Right ventricle myocardium inferior (tissue), 1 donor: ENCODE measurements at regions not wholly inside any gene's neighbourhood (a gene's known extent, or its start where the extent isn't known, plus 50 kb on each side); places are given as distances from the start of the nearest gene placed in this dataset.
A peak's percentile ranks its signal among the peaks of the same experiment; 100 is the strongest.
"Not testable (repeated sequence)": the region's sequence is repeated elsewhere in the genome, so short reads cannot be mapped to it uniquely, and the experiment has no call there.

ENCODE experiments used
- ATAC-seq: fragments of 200-7000 bp; cut with Tn5 transposase; one replicate; pipeline ENCODE4 v1.9.1; 2020; ENCODE audit warnings: mild to moderate bottlenecking, moderate library complexity
- DNase-seq: peaks from one replicate; pipeline ENCODE4 v3.0.0; 2021; ENCODE audit errors: missing footprints
- intact Hi-C: fragments of 100-400 bp; cut with DNase I; formaldehyde crosslinking; loops from one replicate; pipeline ENCODE4 v1.11.0; 2022
- donor health status: DM: no; HTN: yes; CAD: no; lungs with severe emphysema.

DNA sequence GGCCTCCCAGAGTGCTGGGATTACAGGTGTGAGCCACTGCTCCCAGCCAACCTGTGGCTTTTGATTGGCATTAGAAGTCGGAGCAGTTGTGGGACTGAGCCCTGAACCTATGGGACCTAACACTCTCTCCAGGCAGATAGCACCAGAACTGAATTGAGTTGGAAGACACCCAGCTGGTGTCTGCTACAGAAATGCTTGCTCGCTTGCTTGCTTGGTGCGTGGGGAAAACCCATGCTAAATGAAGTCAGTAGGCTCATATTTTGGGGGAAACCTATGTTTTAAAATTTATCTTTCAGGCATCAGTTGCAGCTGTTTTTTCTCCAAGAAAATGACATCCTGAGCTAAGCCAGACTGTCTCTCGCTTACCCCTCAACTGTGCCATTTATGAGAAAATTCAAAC lies 158.5 kb upstream of the RFC3 start:
- intact Hi-C loops: no loop called here
- ATAC-seq (no peak), DNase-seq (no peak)

DNA sequence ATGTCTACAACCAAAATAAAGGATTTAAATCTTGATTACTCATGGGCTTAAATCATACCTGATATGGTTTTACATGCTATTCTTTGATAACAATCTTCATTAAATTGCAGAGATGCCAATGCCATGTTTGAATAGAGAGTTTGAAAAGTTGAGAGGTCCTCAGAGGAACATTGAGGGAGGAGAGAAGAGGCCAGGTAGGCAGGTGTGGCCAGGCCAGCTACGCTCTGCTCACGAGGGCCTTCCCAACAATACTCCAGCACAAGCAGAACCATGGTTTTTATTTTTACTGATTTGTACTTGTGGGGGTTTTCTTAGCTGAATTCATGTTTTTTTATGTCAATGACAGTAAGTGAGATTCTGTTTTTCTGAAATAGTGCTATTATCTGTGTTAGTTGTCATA lies 158.1 kb upstream of the RFC3 start:
- ATAC-seq: no peak
- intact Hi-C loops: no loop called here
- no peak for DNase-seq

- no peak for ATAC-seq
Measured at GRCh38 chr13:33662392-33662791, 155.6 kb upstream of the RFC3 start.

DNA sequence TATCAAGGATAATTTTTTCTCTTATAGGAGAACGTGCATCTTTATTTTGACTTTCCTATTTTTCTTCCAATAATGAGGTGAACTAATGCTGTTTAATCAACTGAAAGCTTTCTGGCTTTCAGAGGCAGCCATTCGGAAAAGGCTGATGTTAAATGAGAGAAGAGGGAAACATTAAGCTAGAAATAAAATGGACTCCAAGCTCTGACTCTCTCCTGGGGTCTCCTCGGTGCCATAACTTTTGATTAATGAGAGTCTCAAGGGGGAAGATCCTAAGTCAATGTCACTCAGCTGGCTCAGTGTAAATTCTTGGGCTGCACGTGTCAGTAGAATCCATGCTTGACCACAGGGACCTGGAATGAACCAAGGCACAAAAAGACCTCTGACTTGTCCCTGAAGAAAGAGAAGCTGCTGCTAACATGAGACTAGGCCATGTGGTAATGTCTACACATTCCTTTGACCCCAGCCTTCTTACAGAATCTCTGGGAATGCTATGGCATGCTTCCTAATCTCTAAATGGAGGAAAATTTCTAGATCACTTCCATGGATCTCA lies 152.2 kb upstream of the RFC3 start:
- DNase-seq (no peak), ATAC-seq (no peak)
- intact Hi-C loops: no loop called here

More at GRCh38 chr13:33662392-33662791, 155.6 kb upstream of the RFC3 start:
- no peak for DNase-seq
- intact Hi-C loops: no loop called here

DNA sequence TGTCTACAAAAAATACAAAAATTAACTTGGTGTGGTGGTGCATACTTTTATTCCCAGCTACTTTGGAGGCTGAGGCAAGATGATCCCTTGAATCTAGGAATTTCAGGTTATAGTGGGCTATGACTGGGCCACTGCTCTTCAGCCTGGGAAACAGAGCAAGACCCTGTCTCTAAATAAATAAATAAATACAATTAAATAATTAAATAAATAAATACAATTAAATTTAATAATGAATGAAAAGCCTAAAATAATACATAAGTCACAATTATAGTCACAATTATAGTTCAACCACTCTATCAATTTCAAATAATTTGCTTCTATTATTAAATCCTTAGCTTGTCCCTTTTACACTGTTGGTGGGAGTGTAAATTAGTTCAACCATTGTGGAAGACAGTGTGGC lies 146.4 kb upstream of the RFC3 start:
- intact Hi-C loops: no loop called here
- ATAC-seq: no peak

GRCh38 chr13:33672022-33672421 lies 145.9 kb upstream of the RFC3 start:
- intact Hi-C loops, ATAC-seq, DNase-seq: not testable (repeated sequence)

More for the DNA sequence above, 146.4 kb upstream of the RFC3 start:
- DNase-seq: no peak

- ATAC-seq: peak; percentile 97
- intact Hi-C loops: loop anchor here (2.0 to 5.0 kb wide), 4 partner anchors 34 to 134 kb away; no protein-coding TSS in a partner anchor
- peak; percentile 72 for DNase-seq
Measured at GRCh38 chr13:33676045-33676989, 141.6 kb upstream of the RFC3 start.

GRCh38 chr13:33677215-33677614 lies 140.7 kb upstream of the RFC3 start:
- no peak for DNase-seq
- intact Hi-C loops: loop anchor here (2.0 to 5.0 kb wide), 4 partner anchors 35 to 135 kb away; no protein-coding TSS in a partner anchor

DNA sequence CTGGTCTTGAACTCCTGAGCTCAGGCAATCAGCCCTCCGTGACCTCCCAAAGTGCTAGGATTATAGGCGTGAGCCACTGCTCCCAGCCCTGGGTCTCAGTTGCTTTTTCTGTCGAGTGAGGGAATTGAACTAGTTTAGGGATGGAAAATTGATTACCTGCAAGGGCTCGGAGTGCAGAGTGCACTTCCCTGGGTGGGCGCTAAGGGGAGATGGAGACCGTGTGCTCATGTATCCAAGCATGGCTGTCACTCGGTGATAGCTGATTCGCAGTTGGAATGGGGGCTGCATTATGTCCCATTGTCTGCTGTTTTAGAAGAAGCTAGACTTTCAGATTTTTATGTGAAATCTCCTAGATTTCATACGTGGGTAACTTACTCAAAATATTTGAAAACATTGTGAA lies 139.9 kb upstream of the RFC3 start:
- intact Hi-C loops: loop anchor here (5.0 kb wide), 3 partner anchors 36 to 136 kb away; no protein-coding TSS in a partner anchor
- ATAC-seq (no peak), DNase-seq (no peak)

More at GRCh38 chr13:33677215-33677614, 140.7 kb upstream of the RFC3 start:
- no peak for ATAC-seq

- DNase-seq (peak; percentile 74), ATAC-seq (peak; percentile 26)
- intact Hi-C loops: loop anchor here (5.0 kb wide), 3 partner anchors 37 to 137 kb away; no protein-coding TSS in a partner anchor
Measured at GRCh38 chr13:33678906-33679657, 138.9 kb upstream of the RFC3 start.

DNA sequence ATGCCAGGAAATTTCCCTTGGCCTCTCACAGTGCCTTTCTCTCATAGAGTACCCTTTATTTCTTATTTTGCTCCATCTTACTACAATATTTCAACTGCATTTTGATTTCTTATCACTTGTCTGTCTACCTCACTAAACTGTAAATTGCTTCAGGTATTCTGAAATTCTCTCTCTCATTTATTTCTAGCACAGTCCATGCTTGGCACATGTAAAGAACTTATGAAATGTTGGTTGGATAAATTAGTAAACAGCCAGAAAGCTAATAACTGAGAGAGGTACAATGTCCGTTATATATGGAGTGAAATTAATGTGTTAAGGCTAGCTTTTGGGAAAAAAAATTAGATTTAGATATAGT lies 138.3 kb upstream of the RFC3 start:
- DNase-seq: no peak
- no peak for ATAC-seq
- intact Hi-C loops: loop anchor here (5.0 kb wide), 3 partner anchors 37 to 137 kb away; no protein-coding TSS in a partner anchor

GRCh38 chr13:33682020-33682564 lies 135.9 kb upstream of the RFC3 start:
- intact Hi-C loops: no loop called here
- no peak for ATAC-seq
- no peak for DNase-seq

- DNase-seq, intact Hi-C loops, ATAC-seq: not testable (repeated sequence)
Measured at GRCh38 chr13:33682646-33683045, 135.3 kb upstream of the RFC3 start.

DNA sequence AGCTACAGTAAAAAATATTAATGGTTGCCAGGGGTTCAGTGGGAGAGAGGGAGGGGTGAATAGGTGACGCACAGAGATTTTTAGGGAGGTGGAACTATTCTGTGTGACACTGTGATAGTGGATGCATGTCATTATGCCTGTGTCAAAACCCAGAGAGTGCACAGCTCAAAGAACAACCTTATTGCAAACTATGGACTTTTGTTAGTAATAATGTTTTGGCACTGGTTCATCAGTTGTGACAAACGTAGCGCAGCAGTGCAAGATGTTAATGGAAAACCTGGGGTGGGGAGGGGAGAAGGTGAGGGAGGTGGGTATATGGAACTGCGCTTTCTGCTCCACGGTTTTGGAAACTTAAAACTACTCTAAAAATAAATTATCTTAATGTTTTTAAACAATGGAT lies 134.6 kb upstream of the RFC3 start:
- no peak for ATAC-seq
- DNase-seq: no peak
- intact Hi-C loops: no loop called here

DNA sequence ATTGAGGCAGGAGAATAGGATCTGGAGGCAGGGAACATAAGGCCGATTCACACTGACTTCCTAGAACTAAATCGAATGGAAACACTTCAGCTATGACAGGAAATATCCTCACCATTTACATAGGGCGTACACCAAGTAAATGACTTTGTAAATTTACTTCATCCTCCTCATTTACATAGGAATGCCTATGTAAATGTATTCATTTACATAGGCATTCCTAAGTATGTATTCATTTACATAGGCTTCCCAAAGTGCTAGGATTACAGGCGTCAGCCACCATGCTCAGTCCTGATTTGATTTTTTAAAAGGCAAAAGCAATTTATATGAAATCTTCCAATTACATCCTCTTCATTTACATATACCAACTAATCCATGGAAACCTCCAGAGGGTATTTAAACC lies 133.1 kb upstream of the RFC3 start:
- DNase-seq (no peak), ATAC-seq (no peak)
- intact Hi-C loops: no loop called here

DNA sequence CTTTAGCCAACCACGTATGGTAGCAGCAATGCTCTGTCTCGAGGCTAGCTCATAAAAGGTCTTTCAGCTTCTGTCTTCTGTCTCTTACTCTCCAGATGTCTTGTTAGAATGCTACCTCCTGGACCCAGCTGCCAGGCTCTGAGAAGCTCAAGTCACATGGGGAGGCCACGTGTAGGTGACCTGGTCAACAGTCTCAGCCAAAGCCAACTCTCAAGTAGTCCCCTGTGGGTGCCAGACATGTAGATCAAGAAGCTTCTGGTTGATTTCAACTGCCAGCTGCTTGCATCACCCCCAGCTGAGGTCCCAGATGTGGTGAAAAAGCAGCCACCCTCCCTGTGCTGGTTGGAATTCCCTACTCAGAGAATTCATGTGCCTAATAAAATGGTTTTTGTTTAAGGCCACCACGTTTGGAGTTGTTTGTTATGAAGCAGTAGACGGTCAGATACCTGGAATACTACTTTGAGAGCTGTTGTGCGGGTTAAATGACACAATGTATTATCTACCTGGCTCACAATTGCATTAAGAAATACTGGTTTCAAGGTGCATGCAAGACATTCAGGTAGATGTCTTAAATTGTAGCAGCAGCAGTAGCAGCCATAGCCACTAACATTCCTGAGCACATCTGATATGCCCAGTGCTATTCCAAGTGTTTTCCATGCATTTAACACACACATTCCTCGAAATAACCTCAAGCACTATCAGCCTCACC lies 131.0 kb upstream of the RFC3 start:
- intact Hi-C loops: no loop called here
- no peak for ATAC-seq

GRCh38 chr13:33690354-33690753 lies 127.6 kb upstream of the RFC3 start:
- DNase-seq (no peak), ATAC-seq (no peak)
- intact Hi-C loops: no loop called here

More for the DNA sequence above, 131.0 kb upstream of the RFC3 start:
- DNase-seq: no peak

GRCh38 chr13:33691980-33692379 lies 126.0 kb upstream of the RFC3 start:
- intact Hi-C loops: no loop called here
- DNase-seq: no peak
- no peak for ATAC-seq
